ENCODE measurements at regions not wholly inside any gene's neighbourhood (a gene's known extent, or its start where the extent isn't known, plus 50 kb on each side); places are given as distances from the start of the nearest gene placed in this dataset.
A peak's percentile ranks its signal among the peaks of the same experiment; 100 is the strongest.

DNA sequence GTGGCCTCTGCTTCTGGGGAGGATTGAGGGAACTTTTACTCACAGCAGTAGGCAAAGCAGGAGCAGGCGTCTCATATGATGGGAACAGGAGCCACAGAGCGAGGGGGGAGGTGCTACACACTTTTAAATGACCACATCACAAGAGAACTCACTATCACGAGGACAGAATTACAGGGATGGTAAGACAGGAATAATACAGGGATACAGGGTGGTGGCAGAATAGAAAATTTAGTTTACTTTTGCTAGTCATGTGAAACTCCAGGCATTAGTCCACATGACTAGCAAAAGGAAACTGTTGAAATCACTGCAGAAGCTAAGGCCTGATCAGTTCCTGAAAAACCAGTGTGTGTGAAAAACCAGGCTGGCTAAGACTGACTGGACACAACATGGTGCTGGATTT lies 382.4 kb downstream of the NNT start:
- no peaks in the 10 kb centered on the region for H3K9me2 ChIP-seq (ENCODE audit: insufficient read depth)
- no peak overlapping the region for H3K4me2 ChIP-seq (ENCODE audit: unreplicated experiment)
- no peaks in the 10 kb centered on the region for H3K36me3 ChIP-seq (ENCODE audit: low read depth)
- in situ Hi-C loops (cut with MboI): no loop called here
- no peak overlapping the region for H3K4me3 ChIP-seq
- no peaks in the 10 kb centered on the region for H3K9me3 ChIP-seq (ENCODE audit: low read depth)
- WGBS, 2 experiments (ENCODE audit: low coverage in 1 of 2, low lambda C conversion rate in 2 of 2, missing lambda C conversion rate in 2 of 2): 14 to 21% methylated on average over 3 of the region's 3 CpGs
- DNase-seq: no peak
- no peak overlapping the region for H3K9ac ChIP-seq
- no peaks in the 10 kb centered on the region for H4K20me1 ChIP-seq (ENCODE audit: insufficient read depth)
- H3F3A ChIP-seq (ENCODE audit: insufficient read depth): no peaks in the 10 kb centered on the region
- no peak overlapping the region for H2AFZ ChIP-seq
- H3K27me3 ChIP-seq (replicated peaks; ENCODE audit: insufficient read depth): no peaks in the 10 kb centered on the region
- no peak overlapping the region for H3K27ac ChIP-seq
- H3K4me1 ChIP-seq (ENCODE audit: insufficient read depth): no peaks in the 10 kb centered on the region
- TF ChIP-seq EZH2 (IDR thresholded peaks at IDR 0.05; ENCODE audit: insufficient read depth, poor library complexity, severe bottlenecking) (no peak), EZH2phosphoT487 (IDR thresholded peaks at IDR 0.05; ENCODE audit: insufficient read depth, low read depth) (no peak)
- no peaks in the 10 kb centered on the region for H3K79me2 ChIP-seq (ENCODE audit: insufficient read depth)

- Histone ChIP-seq H3K4me1 (ENCODE audit: insufficient read depth) (no peaks in the 10 kb centered on the region), H3K4me3 (no peak overlapping the region), H3K9ac (no peak overlapping the region), H3K27me3 (replicated peaks; ENCODE audit: insufficient read depth) (no peaks in the 10 kb centered on the region), H3K4me2 (ENCODE audit: unreplicated experiment) (no peak overlapping the region), H3F3A (ENCODE audit: insufficient read depth) (no peaks in the 10 kb centered on the region), H3K36me3 (ENCODE audit: low read depth) (no peaks in the 10 kb centered on the region), H2AFZ (no peak overlapping the region), H3K79me2 (ENCODE audit: insufficient read depth) (no peaks in the 10 kb centered on the region), H3K9me2 (ENCODE audit: insufficient read depth) (no peaks in the 10 kb centered on the region), H3K27ac (no peak overlapping the region), H4K20me1 (ENCODE audit: insufficient read depth) (no peaks in the 10 kb centered on the region), H3K9me3 (ENCODE audit: low read depth) (no peaks in the 10 kb centered on the region)
- DNase-seq: no peak
- in situ Hi-C loops (cut with MboI): no loop called here
- 36 to 56% methylated on average over 8 of the region's 8 CpGs for WGBS, 2 experiments (ENCODE audit: low coverage in 1 of 2, low lambda C conversion rate in 2 of 2, missing lambda C conversion rate in 2 of 2)
- no peak for TF ChIP-seq EZH2 (IDR thresholded peaks at IDR 0.05; ENCODE audit: insufficient read depth, poor library complexity, severe bottlenecking)
- TF ChIP-seq EZH2phosphoT487 (IDR thresholded peaks at IDR 0.05; ENCODE audit: insufficient read depth, low read depth): no peak
Observed at GRCh38 chr5:43981556-43981955, 378.6 kb downstream of the NNT start.

- H3K27ac ChIP-seq: no peak overlapping the region
- no peak overlapping the region for H3K9ac ChIP-seq
- H3F3A ChIP-seq (ENCODE audit: insufficient read depth): no peaks in the 10 kb centered on the region
- H3K9me2 ChIP-seq (ENCODE audit: insufficient read depth): no peaks in the 10 kb centered on the region
- no peaks in the 10 kb centered on the region for H3K27me3 ChIP-seq (replicated peaks; ENCODE audit: insufficient read depth)
- H3K9me3 ChIP-seq (ENCODE audit: low read depth): no peaks in the 10 kb centered on the region
- no peak overlapping the region for H2AFZ ChIP-seq
- in situ Hi-C loops (cut with MboI): no loop called here
- no peak for TF ChIP-seq EZH2 (IDR thresholded peaks at IDR 0.05; ENCODE audit: insufficient read depth, poor library complexity, severe bottlenecking)
- TF ChIP-seq EZH2phosphoT487 (IDR thresholded peaks at IDR 0.05; ENCODE audit: insufficient read depth, low read depth): no peak
- no peak overlapping the region for H3K4me3 ChIP-seq
- H3K36me3 ChIP-seq (ENCODE audit: low read depth): no peaks in the 10 kb centered on the region
- 26 to 29% methylated on average over 2 of the region's 2 CpGs for WGBS, 2 experiments (ENCODE audit: low coverage in 1 of 2, low lambda C conversion rate in 2 of 2, missing lambda C conversion rate in 2 of 2)
- no peaks in the 10 kb centered on the region for H3K79me2 ChIP-seq (ENCODE audit: insufficient read depth)
- no peaks in the 10 kb centered on the region for H3K4me1 ChIP-seq (ENCODE audit: insufficient read depth)
- H4K20me1 ChIP-seq (ENCODE audit: insufficient read depth): no peaks in the 10 kb centered on the region
- DNase-seq: no peak
- H3K4me2 ChIP-seq (ENCODE audit: unreplicated experiment): no peak overlapping the region
Observed at GRCh38 chr5:43973908-43974307, 370.9 kb downstream of the NNT start.

GRCh38 chr5:43973318-43973717 lies 370.3 kb downstream of the NNT start:
- WGBS, 2 experiments (ENCODE audit: low coverage in 1 of 2, low lambda C conversion rate in 2 of 2, missing lambda C conversion rate in 2 of 2): 21 to 28% methylated on average over 2 of the region's 2 CpGs
- no peaks in the 10 kb centered on the region for H3K9me2 ChIP-seq (ENCODE audit: insufficient read depth)
- H3K27me3 ChIP-seq (replicated peaks; ENCODE audit: insufficient read depth): no peaks in the 10 kb centered on the region
- no peaks in the 10 kb centered on the region for H3K79me2 ChIP-seq (ENCODE audit: insufficient read depth)
- no peaks in the 10 kb centered on the region for H4K20me1 ChIP-seq (ENCODE audit: insufficient read depth)
- no peaks in the 10 kb centered on the region for H3K4me1 ChIP-seq (ENCODE audit: insufficient read depth)
- DNase-seq: peak; percentile 11
- in situ Hi-C loops (cut with MboI): no loop called here
- H3K4me2 ChIP-seq (ENCODE audit: unreplicated experiment): no peak overlapping the region
- H3K9me3 ChIP-seq (ENCODE audit: low read depth): no peaks in the 10 kb centered on the region
- H3K27ac ChIP-seq: no peak overlapping the region
- no peak overlapping the region for H3K9ac ChIP-seq
- TF ChIP-seq EZH2 (IDR thresholded peaks at IDR 0.05; ENCODE audit: insufficient read depth, poor library complexity, severe bottlenecking) (no peak), EZH2phosphoT487 (IDR thresholded peaks at IDR 0.05; ENCODE audit: insufficient read depth, low read depth) (no peak)
- no peak overlapping the region for H3K4me3 ChIP-seq
- no peaks in the 10 kb centered on the region for H3K36me3 ChIP-seq (ENCODE audit: low read depth)
- no peaks in the 10 kb centered on the region for H3F3A ChIP-seq (ENCODE audit: insufficient read depth)
- H2AFZ ChIP-seq: no peak overlapping the region

DNA sequence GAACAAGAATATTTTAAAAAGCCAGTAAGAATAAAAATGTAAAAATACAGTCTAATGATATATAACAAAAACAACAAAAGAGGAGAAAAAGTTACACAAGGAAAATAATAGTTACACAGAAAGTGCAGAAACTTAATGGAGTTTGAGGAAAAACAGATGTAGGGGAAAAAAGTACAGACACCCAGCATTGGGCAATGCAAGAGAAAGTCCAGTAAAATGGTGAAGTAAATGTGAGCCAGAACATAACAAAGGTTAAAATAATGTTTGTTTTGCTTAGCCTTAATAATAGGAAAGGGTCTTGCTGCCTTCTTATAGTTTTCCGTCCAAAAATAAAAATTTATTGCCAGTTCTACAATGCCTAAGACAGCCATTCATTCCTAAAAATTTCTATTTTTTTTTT lies 364.2 kb downstream of the NNT start:
- WGBS, 2 experiments (ENCODE audit: low coverage in 1 of 2, low lambda C conversion rate in 2 of 2, missing lambda C conversion rate in 2 of 2): 9 to 13% methylated on average over 1 of the region's 1 CpG
- H3K79me2 ChIP-seq (ENCODE audit: insufficient read depth): no peaks in the 10 kb centered on the region
- H3K9ac ChIP-seq: no peak overlapping the region
- no peaks in the 10 kb centered on the region for H3F3A ChIP-seq (ENCODE audit: insufficient read depth)
- no peaks in the 10 kb centered on the region for H3K27me3 ChIP-seq (replicated peaks; ENCODE audit: insufficient read depth)
- no peaks in the 10 kb centered on the region for H3K9me2 ChIP-seq (ENCODE audit: insufficient read depth)
- H3K4me1 ChIP-seq (ENCODE audit: insufficient read depth): no peaks in the 10 kb centered on the region
- no peaks in the 10 kb centered on the region for H4K20me1 ChIP-seq (ENCODE audit: insufficient read depth)
- H3K4me2 ChIP-seq (ENCODE audit: unreplicated experiment): no peak overlapping the region
- no peak for TF ChIP-seq EZH2phosphoT487 (IDR thresholded peaks at IDR 0.05; ENCODE audit: insufficient read depth, low read depth)
- TF ChIP-seq EZH2 (IDR thresholded peaks at IDR 0.05; ENCODE audit: insufficient read depth, poor library complexity, severe bottlenecking): no peak
- H3K36me3 ChIP-seq (ENCODE audit: low read depth): no peaks in the 10 kb centered on the region
- no peak overlapping the region for H2AFZ ChIP-seq
- no peaks in the 10 kb centered on the region for H3K9me3 ChIP-seq (ENCODE audit: low read depth)
- no peak overlapping the region for H3K4me3 ChIP-seq
- in situ Hi-C loops (cut with MboI): no loop called here
- H3K27ac ChIP-seq: no peak overlapping the region
- DNase-seq: no peak
